SJSA1 (cell line): ENCODE measurements at regions not wholly inside any gene's neighbourhood (a gene's known extent, or its start where the extent isn't known, plus 50 kb on each side); places are given as distances from the start of the nearest gene placed in this dataset.
"Not testable (repeated sequence)": the region's sequence is repeated elsewhere in the genome, so short reads cannot be mapped to it uniquely, and the experiment has no call there.

ENCODE experiments used
- DNase-seq, 2 experiments: peaks; one replicate each; pipeline ENCODE4 v3.0.0-alpha.2; 2015 to 2020; ENCODE audit warnings: low spot score in 2 of 2, low read depth in 1 of 2
- H3K27ac ChIP-seq: fragments of 250-450 bp; sonication (Bioruptor Pico); 2 replicates; pipeline ENCODE4 v1.5.1; 2020; ENCODE audit warnings: mild to moderate bottlenecking, moderate library complexity
- H3K27me3 ChIP-seq: fragments of 250-450 bp; sonication (Bioruptor Pico); replicated peaks from 2 replicates; pipeline ENCODE4 v1.5.1; 2020; ENCODE audit warnings: mild to moderate bottlenecking, moderate library complexity
- H3K36me3 ChIP-seq: fragments of 250-450 bp; sonication (Bioruptor Pico); 2 replicates; pipeline ENCODE4 v1.5.1; 2020; ENCODE audit warnings: mild to moderate bottlenecking
- H3K4me1 ChIP-seq: fragments of 250-450 bp; sonication (Bioruptor Pico); replicated peaks from 2 replicates; pipeline ENCODE4 v1.6.1; 2021; ENCODE audit warnings: mild to moderate bottlenecking
- H3K4me3 ChIP-seq: fragments of 250-450 bp; sonication (Bioruptor Pico); 2 replicates; pipeline ENCODE4 v1.5.1; 2020; ENCODE audit warnings: mild to moderate bottlenecking
- H3K9me3 ChIP-seq: fragments of 250-450 bp; sonication (Bioruptor Pico); replicated peaks from 2 replicates; pipeline ENCODE4 v1.5.1; 2020; ENCODE audit warnings: mild to moderate bottlenecking

- H3K36me3 ChIP-seq, H3K9me3 ChIP-seq, H3K27ac ChIP-seq, H3K27me3 ChIP-seq, H3K4me3 ChIP-seq, H3K4me1 ChIP-seq, DNase-seq: not testable (repeated sequence)
Observed at GRCh38 chr21:35552483-35552882, 503.4 kb upstream of the RUNX1 start.

GRCh38 chr21:35548904-35549615 is 500.0 kb upstream of the RUNX1 start:
- no peak overlapping the region for H3K27ac ChIP-seq
- H3K27me3 ChIP-seq, result no peaks in the 10 kb centered on the region
- no peak overlapping the region for H3K4me3 ChIP-seq
- no peaks in the 10 kb centered on the region for H3K4me1 ChIP-seq
- no peaks in the 10 kb centered on the region for H3K9me3 ChIP-seq
- H3K36me3 ChIP-seq, result no peaks in the 10 kb centered on the region
- DNase-seq, result no peak

GRCh38 chr21:35547946-35548774 is 499.1 kb upstream of the RUNX1 start:
- Histone ChIP-seq H3K4me1 (no peaks in the 10 kb centered on the region), H3K27ac (no peak overlapping the region), H3K36me3 (no peaks in the 10 kb centered on the region), H3K4me3 (no peak overlapping the region), H3K9me3 (no peaks in the 10 kb centered on the region), H3K27me3 (no peaks in the 10 kb centered on the region)
- DNase-seq, result no peak

- Histone ChIP-seq H3K4me3 (no peak overlapping the region), H3K27me3 (no peaks in the 10 kb centered on the region), H3K4me1 (peaks cover 5% of the 10 kb centered on the region; the same call in 1 of the 2 replicates), H3K9me3 (no peaks in the 10 kb centered on the region), H3K27ac (no peak overlapping the region), H3K36me3 (no peaks in the 10 kb centered on the region)
- no peak for DNase-seq
Observed at GRCh38 chr21:35543746-35544145, 494.6 kb upstream of the RUNX1 start.

- H3K4me1 ChIP-seq, result peaks cover 5% of the 10 kb centered on the region; the same call in 1 of the 2 replicates
- no peak overlapping the region for H3K27ac ChIP-seq
- no peak overlapping the region for H3K4me3 ChIP-seq
- H3K36me3 ChIP-seq, result no peaks in the 10 kb centered on the region
- no peaks in the 10 kb centered on the region for H3K9me3 ChIP-seq
- H3K27me3 ChIP-seq, result no peaks in the 10 kb centered on the region
- no peak for DNase-seq
Observed at GRCh38 chr21:35540950-35541638, 492.0 kb upstream of the RUNX1 start.

- Histone ChIP-seq H3K4me3 (no peak overlapping the region), H3K36me3 (no peaks in the 10 kb centered on the region), H3K27me3 (no peaks in the 10 kb centered on the region), H3K4me1 (peaks cover 5% of the 10 kb centered on the region; the same call in 1 of the 2 replicates), H3K9me3 (no peaks in the 10 kb centered on the region), H3K27ac (no peak overlapping the region)
- DNase-seq, result no peak
Observed at GRCh38 chr21:35538386-35538785, 489.3 kb upstream of the RUNX1 start.

- no peak overlapping the region for H3K4me3 ChIP-seq
- peaks cover 5% of the 10 kb centered on the region; the same call in 1 of the 2 replicates for H3K4me1 ChIP-seq
- H3K36me3 ChIP-seq, result no peaks in the 10 kb centered on the region
- no peaks in the 10 kb centered on the region for H3K27me3 ChIP-seq
- H3K27ac ChIP-seq, result no peak overlapping the region
- DNase-seq, result no peak
- H3K9me3 ChIP-seq, result no peaks in the 10 kb centered on the region
Observed at GRCh38 chr21:35537604-35538003, 488.5 kb upstream of the RUNX1 start.

GRCh38 chr21:35533893-35534292 is 484.8 kb upstream of the RUNX1 start:
- peaks cover 2% of the 10 kb centered on the region for H3K4me1 ChIP-seq
- H3K9me3 ChIP-seq, result no peaks in the 10 kb centered on the region
- H3K36me3 ChIP-seq, result no peaks in the 10 kb centered on the region
- no peak overlapping the region for H3K27ac ChIP-seq
- H3K4me3 ChIP-seq, result no peak overlapping the region
- no peak for DNase-seq
- no peaks in the 10 kb centered on the region for H3K27me3 ChIP-seq

GRCh38 chr21:35530766-35531165 is 481.7 kb upstream of the RUNX1 start:
- H3K27me3 ChIP-seq, result no peaks in the 10 kb centered on the region

GRCh38 chr21:35529171-35529863 is 480.2 kb upstream of the RUNX1 start:
- DNase-seq, result peak in 1 of 2 experiments; percentile 36
- Histone ChIP-seq H3K27ac (peak overlapping the region; percentile 12; the same call in 1 of the 2 replicates), H3K36me3 (no peaks in the 10 kb centered on the region), H3K4me1 (peaks cover 30% of the 10 kb centered on the region), H3K4me3 (peak overlapping the region; percentile 19), H3K9me3 (no peaks in the 10 kb centered on the region), H3K27me3 (no peaks in the 10 kb centered on the region)

More at GRCh38 chr21:35530766-35531165, 481.7 kb upstream of the RUNX1 start:
- Histone ChIP-seq H3K4me1 (peaks cover 18% of the 10 kb centered on the region), H3K36me3 (no peaks in the 10 kb centered on the region), H3K27ac (no peak overlapping the region), H3K4me3 (no peak overlapping the region), H3K9me3 (no peaks in the 10 kb centered on the region)
- no peak for DNase-seq

- Histone ChIP-seq H3K27me3 (no peaks in the 10 kb centered on the region), H3K9me3 (no peaks in the 10 kb centered on the region), H3K36me3 (no peaks in the 10 kb centered on the region), H3K4me3 (peak overlapping the region; percentile 19), H3K4me1 (peaks cover 30% of the 10 kb centered on the region), H3K27ac (peak overlapping the region; percentile 12; the same call in 1 of the 2 replicates)
- DNase-seq, result peak in 1 of 2 experiments; percentile 16
Observed at GRCh38 chr21:35528116-35529042, 479.3 kb upstream of the RUNX1 start.

- Histone ChIP-seq H3K4me3 (no peak overlapping the region), H3K9me3 (no peaks in the 10 kb centered on the region), H3K36me3 (no peaks in the 10 kb centered on the region), H3K4me1 (peaks cover 30% of the 10 kb centered on the region), H3K27ac (no peak overlapping the region), H3K27me3 (no peaks in the 10 kb centered on the region)
- DNase-seq, result no peak
Observed at GRCh38 chr21:35527358-35527757, 478.3 kb upstream of the RUNX1 start.
